Ectodermal cell (in vitro differentiated cells): ENCODE measurements at regions not wholly inside any gene's neighbourhood (a gene's known extent, or its start where the extent isn't known, plus 50 kb on each side); places are given as distances from the start of the nearest gene placed in this dataset.

Source experiments
- H3K27ac ChIP-seq: 2 replicates; pipeline ENCODE4 v1.7.0; 2013; ENCODE audit warnings: mild to moderate bottlenecking, low read depth, low read length; ENCODE audit not compliant: insufficient read depth, poor library complexity, severe bottlenecking
- H3K27me3 ChIP-seq: 2 replicates; pipeline ENCODE4 v1.7.0; 2013; ENCODE audit warnings: mild to moderate bottlenecking, low read length; ENCODE audit not compliant: insufficient read depth, control insufficient read depth, poor library complexity, severe bottlenecking
- H3K36me3 ChIP-seq: one replicate; pipeline ENCODE4 v1.7.0; 2013; ENCODE audit warnings: low read length; ENCODE audit not compliant: control insufficient read depth, insufficient read depth
- H3K4me1 ChIP-seq: one replicate; pipeline ENCODE4 v1.7.0; 2013; ENCODE audit warnings: low read length; ENCODE audit not compliant: control insufficient read depth, insufficient read depth
- H3K4me3 ChIP-seq: 2 replicates; pipeline ENCODE4 v1.7.0; 2013; ENCODE audit warnings: low read depth, low read length, control low read depth; ENCODE audit not compliant: insufficient read depth
- H3K9me3 ChIP-seq: 2 replicates; pipeline ENCODE4 v1.7.0; 2013; ENCODE audit warnings: mild to moderate bottlenecking, low read length, moderate library complexity; ENCODE audit not compliant: control insufficient read depth
- WGBS, 2 experiments: methylation state at CpG; one replicate each; pipeline ENCODE4 v1.1.7; 2013; ENCODE audit warnings: missing lambda C conversion rate in 2 of 2; 5-methylcytosine and 5-hydroxymethylcytosine counted together

DNA sequence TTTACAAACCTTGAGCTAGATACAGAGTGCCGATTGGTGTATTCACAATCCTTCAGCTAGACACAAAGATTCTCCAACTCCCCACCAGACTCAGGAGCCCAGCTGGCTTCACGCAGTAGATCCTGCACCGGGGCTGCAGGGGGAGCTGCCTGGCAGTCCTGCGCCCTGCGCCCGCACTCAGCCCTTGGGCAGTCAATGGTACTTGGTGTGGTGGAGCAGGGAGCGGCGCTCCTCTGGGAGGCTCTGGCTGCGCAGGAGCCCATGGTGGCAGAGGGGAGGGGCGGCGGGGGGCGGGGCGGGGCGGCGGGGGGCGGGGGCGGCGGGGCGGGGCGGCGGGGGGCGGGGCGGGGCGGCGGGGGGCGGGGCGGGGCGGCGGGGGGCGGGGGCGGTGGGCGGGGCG is 923.4 kb downstream of the SOCS6 start:
- Histone ChIP-seq H3K9me3 (peaks cover 9% of the 10 kb centered on the region), H3K4me1 (no peaks in the 10 kb centered on the region), H3K27ac (no peak overlapping the region), H3K4me3 (no peak overlapping the region), H3K27me3 (no peaks in the 10 kb centered on the region), H3K36me3 (no peaks in the 10 kb centered on the region)
- WGBS, 2 experiments = 67 to 79% methylated on average over 18 to 33 of the region's 33 CpGs

DNA sequence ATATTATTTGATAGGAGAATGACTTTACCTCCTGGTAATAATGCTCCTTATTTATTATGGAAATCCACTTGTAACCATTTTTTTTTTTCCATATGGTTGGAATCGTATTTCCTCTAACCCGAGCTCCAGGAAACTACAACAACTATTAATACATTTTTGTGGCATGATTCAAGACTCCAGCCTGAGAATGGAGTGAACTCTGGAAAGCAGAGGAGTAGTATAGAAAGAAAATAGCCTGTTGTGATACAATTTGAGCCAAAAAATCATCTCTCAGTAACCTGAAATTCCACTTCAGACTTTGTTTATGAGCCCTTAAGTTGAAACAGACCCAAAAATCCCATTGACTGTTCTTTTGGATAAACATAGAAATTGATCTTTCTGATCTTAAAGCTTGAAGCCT is 921.1 kb downstream of the SOCS6 start:
- Histone ChIP-seq H3K4me3 (no peak overlapping the region), H3K4me1 (no peaks in the 10 kb centered on the region), H3K27ac (no peak overlapping the region), H3K36me3 (no peaks in the 10 kb centered on the region), H3K27me3 (no peaks in the 10 kb centered on the region), H3K9me3 (peaks cover 6% of the 10 kb centered on the region)
- 50 to 79% methylated on average over 2 of the region's 2 CpGs for WGBS, 2 experiments

DNA sequence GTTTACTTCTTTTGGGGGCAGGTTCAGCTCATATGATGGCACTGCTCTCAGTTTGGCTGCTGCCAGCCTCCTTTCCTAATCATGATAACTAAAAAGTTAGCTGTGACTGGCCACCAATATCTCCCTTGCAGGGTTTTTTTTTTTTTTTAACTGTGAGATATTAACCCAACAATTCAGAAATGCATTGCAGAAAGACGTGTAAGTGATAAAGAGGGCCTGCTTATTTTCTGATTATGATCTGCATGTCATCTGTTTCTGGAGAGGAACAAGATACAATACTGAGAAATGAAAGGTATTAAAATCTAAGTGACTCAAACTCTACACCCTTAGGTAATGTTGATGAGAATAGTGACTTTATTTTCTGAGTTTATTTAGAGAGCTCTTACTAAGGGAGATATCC is 905.6 kb downstream of the SOCS6 start:
- Histone ChIP-seq H3K27ac (no peak overlapping the region), H3K36me3 (no peaks in the 10 kb centered on the region), H3K4me1 (no peaks in the 10 kb centered on the region), H3K9me3 (peaks cover 5% of the 10 kb centered on the region), H3K4me3 (no peak overlapping the region), H3K27me3 (no peaks in the 10 kb centered on the region)
- 41 to 67% methylated on average over 1 of the region's 1 CpG for WGBS, 2 experiments

DNA sequence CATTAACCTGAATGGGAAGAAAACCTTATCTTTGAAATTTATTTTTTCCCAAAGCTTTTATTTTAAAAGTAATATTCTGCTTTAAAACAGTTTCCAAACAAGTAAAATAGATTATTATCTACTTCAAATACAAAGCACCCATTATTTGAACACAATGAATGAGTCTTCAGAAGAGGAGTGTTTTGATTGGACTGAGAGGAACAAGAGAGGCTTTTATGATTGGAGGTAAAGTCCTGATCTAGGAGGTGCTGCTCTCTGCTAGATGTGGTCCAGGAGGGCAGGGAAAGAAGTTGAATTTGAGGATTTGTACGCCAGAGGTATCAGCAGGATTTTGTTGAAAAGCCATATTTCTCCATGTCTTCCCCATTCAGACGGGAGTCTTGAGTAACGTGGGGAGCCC is 900.7 kb downstream of the SOCS6 start:
- Histone ChIP-seq H3K36me3 (no peaks in the 10 kb centered on the region), H3K4me3 (no peak overlapping the region), H3K4me1 (no peaks in the 10 kb centered on the region), H3K27ac (no peak overlapping the region), H3K27me3 (no peaks in the 10 kb centered on the region), H3K9me3 (peaks cover 6% of the 10 kb centered on the region)
- WGBS, 2 experiments = 67 to 74% methylated on average over 3 of the region's 3 CpGs

DNA sequence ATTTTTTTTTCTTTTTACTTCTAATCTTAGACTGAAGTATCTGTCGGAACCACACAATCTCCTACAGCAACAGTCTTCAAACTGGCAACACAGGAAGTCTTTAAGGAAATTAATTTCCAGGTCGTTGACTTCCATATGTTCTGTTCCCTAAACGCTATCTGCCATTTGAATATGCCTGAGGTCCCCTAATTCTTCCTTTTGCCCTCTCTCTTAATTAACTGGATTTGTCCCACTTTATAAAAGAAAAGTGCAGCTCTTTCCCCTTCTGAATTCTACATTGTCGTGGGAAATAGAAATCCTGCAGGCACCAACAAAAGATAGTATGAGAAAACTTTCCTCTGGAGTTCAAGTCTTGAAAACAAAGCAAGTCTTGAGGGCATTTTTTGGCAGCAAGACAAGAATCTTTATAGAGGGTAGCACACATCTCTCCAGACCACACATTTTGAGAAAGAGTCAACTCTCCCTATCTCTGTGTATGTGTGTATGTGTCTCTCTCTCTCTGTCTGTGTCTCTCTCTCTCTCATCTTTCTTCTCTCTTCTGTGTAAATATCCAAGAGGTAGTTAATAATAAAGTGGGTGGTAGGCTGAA is 879.8 kb downstream of the SOCS6 start:
- H3K27me3 ChIP-seq = no peaks in the 10 kb centered on the region
- H3K27ac ChIP-seq = no peak overlapping the region
- no peaks in the 10 kb centered on the region for H3K4me1 ChIP-seq
- no peak overlapping the region for H3K4me3 ChIP-seq
- WGBS, 2 experiments = 71 to 79% methylated on average over 4 of the region's 4 CpGs
- H3K36me3 ChIP-seq = no peaks in the 10 kb centered on the region
- H3K9me3 ChIP-seq = peaks cover 4% of the 10 kb centered on the region

DNA sequence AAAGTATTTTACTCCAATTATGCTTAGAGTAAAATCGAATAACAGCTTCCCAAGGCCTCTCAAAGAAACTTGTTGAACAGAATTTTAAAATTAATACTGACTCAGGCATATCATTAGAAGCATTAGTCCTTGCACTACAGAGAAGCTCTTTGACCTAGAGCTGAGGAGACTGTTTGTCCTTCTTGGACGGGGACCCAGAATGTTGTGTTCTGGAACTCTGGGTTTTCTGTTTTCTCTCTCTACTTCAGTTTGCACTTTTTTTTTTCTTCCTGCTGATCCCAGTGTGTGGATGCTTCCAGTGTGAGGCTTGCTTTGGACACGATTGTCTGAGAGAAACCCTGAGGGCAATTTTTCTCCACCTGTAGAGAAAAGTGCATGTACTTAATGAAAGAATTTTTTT is 847.6 kb downstream of the SOCS6 start:
- WGBS, 2 experiments = 65 to 69% methylated on average over 3 of the region's 3 CpGs
- no peak overlapping the region for H3K4me3 ChIP-seq
- H3K27ac ChIP-seq = no peak overlapping the region
- no peaks in the 10 kb centered on the region for H3K36me3 ChIP-seq
- peaks cover 5% of the 10 kb centered on the region for H3K9me3 ChIP-seq
- H3K4me1 ChIP-seq = no peaks in the 10 kb centered on the region
- no peaks in the 10 kb centered on the region for H3K27me3 ChIP-seq

DNA sequence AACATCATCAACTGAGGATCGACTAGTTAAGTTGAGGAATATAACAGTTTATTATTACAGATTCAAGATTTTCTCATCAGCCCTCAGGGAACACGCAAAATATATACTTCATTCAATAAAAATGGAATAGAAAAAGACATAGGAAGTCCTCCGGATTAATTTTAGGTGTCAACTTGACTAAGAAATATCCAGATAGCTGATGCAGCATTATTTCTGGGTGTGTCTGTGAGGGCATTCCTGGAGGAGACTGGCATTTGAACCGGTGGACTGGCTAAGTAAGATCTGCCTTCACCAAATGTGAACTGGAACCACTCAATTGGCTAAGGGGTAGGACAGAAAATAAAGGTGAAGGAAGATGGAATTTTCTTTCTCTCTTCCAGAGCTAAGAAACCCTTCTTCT is 845.3 kb downstream of the SOCS6 start:
- Histone ChIP-seq H3K27ac (no peak overlapping the region), H3K4me1 (no peaks in the 10 kb centered on the region), H3K4me3 (no peak overlapping the region), H3K9me3 (peaks cover 5% of the 10 kb centered on the region), H3K36me3 (no peaks in the 10 kb centered on the region), H3K27me3 (no peaks in the 10 kb centered on the region)
- WGBS, 2 experiments = 64 to 78% methylated on average over 2 to 3 of the region's 4 CpGs

DNA sequence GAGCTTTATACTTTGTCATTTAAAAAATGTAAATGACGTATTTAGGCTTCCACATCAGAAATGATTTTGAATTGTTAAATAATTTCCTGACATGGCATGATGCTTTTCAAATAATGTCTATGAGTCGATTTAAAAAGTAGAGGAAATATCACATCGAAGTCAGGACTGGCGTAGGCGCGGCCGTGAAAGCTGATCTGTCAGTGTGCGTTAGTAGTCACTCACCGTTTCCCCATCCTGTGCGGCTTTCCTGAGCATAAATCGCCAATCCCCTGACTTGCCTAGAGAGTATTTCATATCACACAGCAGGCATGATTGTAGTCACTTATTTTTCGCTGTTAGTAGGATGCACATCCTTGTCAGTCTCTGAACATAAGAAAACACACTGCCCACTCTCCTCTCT is 843.1 kb downstream of the SOCS6 start:
- H3K27ac ChIP-seq = no peak overlapping the region
- H3K4me3 ChIP-seq = no peak overlapping the region
- no peaks in the 10 kb centered on the region for H3K36me3 ChIP-seq
- no peaks in the 10 kb centered on the region for H3K27me3 ChIP-seq
- 90% methylated on average over 12 of the region's 12 CpGs for WGBS, 2 experiments
- H3K9me3 ChIP-seq = no peaks in the 10 kb centered on the region
- no peaks in the 10 kb centered on the region for H3K4me1 ChIP-seq

DNA sequence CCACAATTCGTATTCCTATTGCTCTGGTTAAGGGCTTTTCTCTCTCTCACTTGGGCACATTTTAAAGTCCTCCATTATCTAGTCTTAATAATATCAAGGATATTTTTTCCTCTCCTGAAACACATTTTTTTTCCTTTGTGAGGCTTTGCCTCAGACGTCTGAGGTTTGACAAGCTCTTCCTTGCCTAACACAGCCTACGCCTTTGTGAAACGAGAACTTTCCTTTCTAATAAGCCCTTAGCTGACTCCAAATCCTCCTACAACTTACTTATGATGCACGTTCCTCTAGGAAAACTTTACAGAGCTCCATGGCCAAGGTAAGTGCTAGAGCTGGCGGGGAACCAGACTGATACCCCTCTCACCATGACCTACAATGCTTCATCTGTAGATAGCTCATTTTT is 841.5 kb downstream of the SOCS6 start:
- WGBS, 2 experiments = 85% methylated on average over 6 of the region's 6 CpGs
- Histone ChIP-seq H3K36me3 (no peaks in the 10 kb centered on the region), H3K4me3 (no peak overlapping the region), H3K27ac (no peak overlapping the region), H3K27me3 (no peaks in the 10 kb centered on the region), H3K9me3 (no peaks in the 10 kb centered on the region), H3K4me1 (no peaks in the 10 kb centered on the region)

DNA sequence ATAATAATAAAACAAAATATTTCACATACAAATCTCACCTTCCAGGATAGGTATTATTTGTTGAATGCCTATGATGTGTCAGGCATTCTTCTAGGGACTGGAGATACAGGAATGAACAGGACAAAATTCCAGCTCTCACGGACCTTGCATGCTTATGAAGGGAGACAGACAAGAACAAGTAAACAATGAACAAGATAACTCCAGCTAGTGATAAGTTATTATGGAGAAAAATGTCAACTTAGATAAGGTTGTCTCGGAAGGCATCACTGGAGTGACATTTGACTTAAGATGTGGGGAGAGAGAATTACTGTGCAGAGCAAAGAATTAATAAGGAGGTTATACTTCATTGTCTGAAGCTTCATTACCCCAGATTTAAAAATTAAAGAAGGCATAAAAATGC is 836.7 kb downstream of the SOCS6 start:
- no peak overlapping the region for H3K4me3 ChIP-seq
- 65 to 85% methylated on average over 2 of the region's 2 CpGs for WGBS, 2 experiments
- H3K36me3 ChIP-seq = no peaks in the 10 kb centered on the region
- H3K27ac ChIP-seq = no peak overlapping the region
- no peaks in the 10 kb centered on the region for H3K27me3 ChIP-seq
- no peaks in the 10 kb centered on the region for H3K4me1 ChIP-seq
- H3K9me3 ChIP-seq = peaks cover 4% of the 10 kb centered on the region

DNA sequence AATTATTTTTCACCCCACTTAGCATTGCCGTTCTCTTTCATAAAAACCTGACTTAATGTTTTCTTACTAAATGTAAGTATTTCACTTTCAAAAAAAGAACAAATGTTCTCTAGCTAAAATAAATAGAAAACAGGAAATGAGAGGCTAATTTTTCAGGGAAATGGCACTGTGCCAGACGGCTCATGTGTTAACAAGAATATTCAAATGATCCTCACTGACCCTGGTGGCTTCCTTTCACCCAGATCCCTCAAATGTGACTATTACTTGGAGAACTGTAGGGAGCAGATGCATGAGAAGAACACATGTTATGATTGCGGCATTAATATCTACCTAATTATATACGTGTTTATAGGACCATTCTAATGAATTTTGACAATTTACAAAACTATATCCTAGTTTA is 827.7 kb downstream of the SOCS6 start:
- no peak overlapping the region for H3K4me3 ChIP-seq
- no peaks in the 10 kb centered on the region for H3K27me3 ChIP-seq
- peaks cover 6% of the 10 kb centered on the region for H3K9me3 ChIP-seq
- H3K36me3 ChIP-seq = no peaks in the 10 kb centered on the region
- WGBS, 2 experiments = 88 to 92% methylated on average over 3 of the region's 4 CpGs
- no peak overlapping the region for H3K27ac ChIP-seq
- no peaks in the 10 kb centered on the region for H3K4me1 ChIP-seq
